H9 (cell line): ENCODE measurements at regions not wholly inside any gene's neighbourhood (a gene's known extent, or its start where the extent isn't known, plus 50 kb on each side); places are given as distances from the start of the nearest gene placed in this dataset.
A peak's percentile ranks its signal among the peaks of the same experiment; 100 is the strongest.

Source experiments
- DNase-seq: peaks from one replicate; pipeline ENCODE4 v3.0.0-alpha.2; 2017
- H2AFZ ChIP-seq: one replicate; pipeline ENCODE4 v1.6.1; 2013; ENCODE audit warnings: mild to moderate bottlenecking, low read length, control low read depth, moderate library complexity
- H2AK5ac ChIP-seq: 2 replicates; pipeline ENCODE4 v1.6.1; 2013; ENCODE audit warnings: low read length, control low read depth, mixed read lengths; ENCODE audit not compliant: insufficient read length
- H2BK120ac ChIP-seq: one replicate; pipeline ENCODE4 v1.6.1; 2013; ENCODE audit warnings: low read depth, mild to moderate bottlenecking, low read length, control low read depth, inconsistent platforms; ENCODE audit not compliant: poor library complexity, severe bottlenecking
- H2BK12ac ChIP-seq: 2 replicates; pipeline ENCODE4 v1.6.1; 2013; ENCODE audit warnings: low read length, control low read depth, mixed read lengths, low read depth; ENCODE audit not compliant: insufficient read length
- H2BK15ac ChIP-seq: 2 replicates; pipeline ENCODE4 v1.6.1; 2013; ENCODE audit warnings: low read depth, low read length, control low read depth
- H2BK20ac ChIP-seq: one replicate; pipeline ENCODE4 v1.6.1; 2013; ENCODE audit warnings: low read depth, mild to moderate bottlenecking, low read length, control low read depth, inconsistent platforms; ENCODE audit not compliant: poor library complexity, severe bottlenecking
- H2BK5ac ChIP-seq: 2 replicates; pipeline ENCODE4 v1.6.1; 2013; ENCODE audit warnings: low read length, control low read depth, mixed read lengths; ENCODE audit not compliant: insufficient read length
- H3K14ac ChIP-seq: 2 replicates; pipeline ENCODE4 v1.6.1; 2013; ENCODE audit warnings: low read length, control low read depth; ENCODE audit not compliant: insufficient read depth
- H3K18ac ChIP-seq: 2 replicates; pipeline ENCODE4 v1.6.1; 2013; ENCODE audit warnings: low read depth, mild to moderate bottlenecking, mixed read lengths, low read length, control low read depth; ENCODE audit not compliant: insufficient read length
- H3K23ac ChIP-seq: 2 replicates; pipeline ENCODE4 v1.6.1; 2013; ENCODE audit warnings: low read length, control low read depth, mixed read lengths, low read depth; ENCODE audit not compliant: insufficient read length
- H3K23me2 ChIP-seq: 2 replicates; pipeline ENCODE4 v1.6.1; 2013; ENCODE audit warnings: low read depth, mild to moderate bottlenecking, mixed read lengths, low read length, control low read depth; ENCODE audit not compliant: insufficient read length, poor library complexity, severe bottlenecking
- H3K27ac ChIP-seq: 2 replicates; pipeline ENCODE4 v1.5.1; 2013; ENCODE audit warnings: low read length, control low read depth, mixed read lengths, low read depth; ENCODE audit not compliant: insufficient read length
- H3K27me3 ChIP-seq: 2 replicates; pipeline ENCODE4 v1.6.1; 2013; ENCODE audit warnings: low read length, control low read depth, inconsistent platforms; ENCODE audit not compliant: insufficient read depth
- H3K4ac ChIP-seq: 2 replicates; pipeline ENCODE4 v1.6.1; 2013; ENCODE audit warnings: low read depth, mild to moderate bottlenecking, control low read depth, inconsistent platforms, low read length, moderate library complexity
- H3K4me1 ChIP-seq: 2 replicates; pipeline ENCODE4 v1.6.1; 2013; ENCODE audit warnings: low read length, control low read depth, inconsistent platforms; ENCODE audit not compliant: insufficient read depth
- H3K4me2 ChIP-seq: 2 replicates; pipeline ENCODE4 v1.6.1; 2013; ENCODE audit warnings: low read length, control low read depth, mixed read lengths; ENCODE audit not compliant: insufficient read length, insufficient read depth
- H3K56ac ChIP-seq: 2 replicates; pipeline ENCODE4 v1.6.1; 2013; ENCODE audit warnings: low read depth, mild to moderate bottlenecking, mixed read lengths, low read length, control low read depth; ENCODE audit not compliant: insufficient read length
- H3K79me1 ChIP-seq: 2 replicates; pipeline ENCODE4 v1.6.1; 2013; ENCODE audit warnings: low read depth, mild to moderate bottlenecking, moderate library complexity, low read length, control low read depth, inconsistent platforms; ENCODE audit not compliant: insufficient read depth, poor library complexity, severe bottlenecking
- H3K79me2 ChIP-seq: 2 replicates; pipeline ENCODE4 v1.6.1; 2013; ENCODE audit warnings: low read length, control low read depth, inconsistent platforms; ENCODE audit not compliant: insufficient read depth
- H3K9ac ChIP-seq: 2 replicates; pipeline ENCODE4 v1.6.1; 2013; ENCODE audit warnings: low read length, control low read depth, mixed read lengths; ENCODE audit not compliant: insufficient read length; ENCODE audit errors: extremely low read depth
- H3K9me3 ChIP-seq: one replicate; pipeline ENCODE4 v1.6.1; 2013; ENCODE audit warnings: low read depth, low read length, inconsistent platforms; ENCODE audit not compliant: control insufficient read depth
- H3T11ph ChIP-seq: one replicate; pipeline ENCODE4 v1.6.1; 2013; ENCODE audit warnings: mild to moderate bottlenecking, low read length, control low read depth, inconsistent platforms
- H4K20me1 ChIP-seq: one replicate; pipeline ENCODE4 v1.6.1; 2013; ENCODE audit not compliant: control insufficient read depth, insufficient read length, insufficient read depth
- H4K5ac ChIP-seq: 2 replicates; pipeline ENCODE4 v1.6.1; 2013; ENCODE audit warnings: low read depth, mild to moderate bottlenecking, mixed read lengths, low read length, control low read depth; ENCODE audit not compliant: insufficient read length
- H4K8ac ChIP-seq: replicated peaks from 2 replicates; pipeline ENCODE4 v1.6.1; 2013; ENCODE audit warnings: low read length, control low read depth, mixed read lengths, low read depth; ENCODE audit not compliant: insufficient read length
- H4K91ac ChIP-seq: 2 replicates; pipeline ENCODE4 v1.6.1; 2013; ENCODE audit warnings: low read depth, mild to moderate bottlenecking, moderate library complexity, mixed read lengths, low read length, control low read depth; ENCODE audit not compliant: insufficient read length
- H3K27ac Mint-ChIP-seq, 3 experiments: 2 replicates in 2 of 3; 3 replicates in 1 of 3; pipeline ENCODE4 v1.8.0; 2020 to 2021; ENCODE audit warnings: mixed read lengths in 3 of 3, mild to moderate bottlenecking in 1 of 3, moderate library complexity in 1 of 3
- H3K27me3 Mint-ChIP-seq: 2 replicates; pipeline ENCODE4 v1.8.0; 2021; ENCODE audit warnings: low read depth, mild to moderate bottlenecking, moderate library complexity, mixed read lengths
- H3K36me3 Mint-ChIP-seq, 3 experiments: 2 replicates in 2 of 3; 3 replicates in 1 of 3; pipeline ENCODE4 v1.8.0; 2020 to 2021; ENCODE audit warnings: low read depth in 3 of 3, mixed read lengths in 3 of 3; ENCODE audit not compliant: insufficient read depth in 1 of 3
- H3K4me1 Mint-ChIP-seq, 2 experiments: 2 replicates each; pipeline ENCODE4 v1.8.0; 2020; ENCODE audit warnings: mixed read lengths in 2 of 2
- H3K4me3 Mint-ChIP-seq, 2 experiments: 2 replicates in 1 of 2; 3 replicates in 1 of 2; pipeline ENCODE4 v1.8.0; 2020 to 2021; ENCODE audit warnings: mild to moderate bottlenecking in 2 of 2, mixed read lengths in 2 of 2, moderate library complexity in 1 of 2
- H3K9me3 Mint-ChIP-seq, 2 experiments: 2 replicates in 1 of 2; 3 replicates in 1 of 2; pipeline ENCODE4 v1.8.0; 2020; ENCODE audit warnings: mild to moderate bottlenecking in 2 of 2, mixed read lengths in 2 of 2, moderate library complexity in 1 of 2
- CTCF ChIP-seq: fragments of 200-600 bp; sonication (generic); conservative IDR thresholded peaks from 3 replicates; pipeline ENCODE4 v1.8.0; 2021; ENCODE audit warnings: antibody characterized with exemption, mild to moderate bottlenecking
- WGBS: extraction: QIAGEN DNeasy Blood & Tissue Kit; methylation state at CpG from one replicate; pipeline ENCODE4 v1.1.7; 2013; ENCODE audit warnings: missing lambda C conversion rate, low lambda C conversion rate, mixed read lengths; ENCODE audit not compliant: insufficient read length; ENCODE audit errors: extremely low coverage; 5-methylcytosine and 5-hydroxymethylcytosine counted together

GRCh38 chr1:91092503-91092902 lies 70.7 kb upstream of the ZNF644 start:
- Histone ChIP-seq H4K8ac (no peak overlapping the region), H3K14ac (no peak overlapping the region), H2BK20ac (no peak overlapping the region), H3K4me2 (no peak overlapping the region), H2AK5ac (no peak overlapping the region), H2BK5ac (no peak overlapping the region), H2AFZ (no peak overlapping the region), H3K9ac (no peak overlapping the region), H3K27me3 (no peaks in the 10 kb centered on the region), H3K23me2 (no peaks in the 10 kb centered on the region), H4K20me1 (no peaks in the 10 kb centered on the region), H3K27ac (no peak overlapping the region), H3K56ac (no peak overlapping the region), H2BK12ac (no peak overlapping the region), H3T11ph (no peak overlapping the region), H3K9me3 (no peaks in the 10 kb centered on the region), H3K4me1 (no peaks in the 10 kb centered on the region), H2BK15ac (no peak overlapping the region), H4K91ac (no peak overlapping the region), H4K5ac (no peak overlapping the region), H3K79me1 (no peaks in the 10 kb centered on the region), H3K79me2 (no peaks in the 10 kb centered on the region), H2BK120ac (no peak overlapping the region), H3K4ac (no peak overlapping the region), H3K18ac (no peak overlapping the region), H3K23ac (no peak overlapping the region)
- Mint-ChIP-seq H3K27ac (peak overlapping the region in 1 of 3 experiments; percentile 27; a peak in 1 of 7 replicates), H3K27me3 (peaks cover 2% of the 10 kb centered on the region; the same call in 1 of the 2 replicates), H3K9me3 (peaks cover 24 to 37% of the 10 kb centered on the region in 2 experiments), H3K4me1 (peaks cover 11 to 21% of the 10 kb centered on the region in 2 experiments), H3K36me3 (peaks cover 14 to 39% (median 15%) of the 10 kb centered on the region in 3 experiments), H3K4me3 (no peak overlapping the region)
- DNase-seq, result no peak
- TF ChIP-seq CTCF, result no peak
- no CpG with 5 or more reads among the region's 4 CpGs for WGBS
